ENCODE measurements at regions not wholly inside any gene's neighbourhood (a gene's known extent, or its start where the extent isn't known, plus 50 kb on each side); places are given as distances from the start of the nearest gene placed in this dataset.

- Histone ChIP-seq H3K36me3 (ENCODE audit: insufficient read depth, low read depth, low read length) (no peaks in the 10 kb centered on the region), H3K9ac (ENCODE audit: low read depth, low read length) (no peak overlapping the region), H3K4me1 (ENCODE audit: insufficient read depth, low read length) (peaks cover 2% of the 10 kb centered on the region; the same call in 1 of the 2 replicates), H3K9me3 (ENCODE audit: insufficient read depth, low read depth, low read length) (no peaks in the 10 kb centered on the region), H3K27me3 (ENCODE audit: insufficient read depth, low read length) (0 out of 2 replicates have a peak, but pooled peaks cover 5% of the 10 kb centered on the region), H3K27ac (ENCODE audit: low read length) (no peak overlapping the region), H3K4me3 (ENCODE audit: low read length) (no peak overlapping the region)
Measured at GRCh38 chr15:47400603-47401002, 316.7 kb upstream of the SEMA6D start.

GRCh38 chr15:47401427-47401826 is 315.9 kb upstream of the SEMA6D start:
- Histone ChIP-seq H3K36me3 (ENCODE audit: insufficient read depth, low read depth, low read length) (no peaks in the 10 kb centered on the region), H3K9me3 (ENCODE audit: insufficient read depth, low read depth, low read length) (no peaks in the 10 kb centered on the region), H3K4me1 (ENCODE audit: insufficient read depth, low read length) (peaks cover 8% of the 10 kb centered on the region), H3K9ac (ENCODE audit: low read depth, low read length) (no peak overlapping the region), H3K4me3 (ENCODE audit: low read length) (no peak overlapping the region), H3K27ac (ENCODE audit: low read length) (no peak overlapping the region), H3K27me3 (ENCODE audit: insufficient read depth, low read length) (0 out of 2 replicates have a peak, but pooled peaks cover 5% of the 10 kb centered on the region)

- Histone ChIP-seq H3K9me3 (ENCODE audit: insufficient read depth, low read depth, low read length) (no peaks in the 10 kb centered on the region), H3K4me1 (ENCODE audit: insufficient read depth, low read length) (peaks cover 8% of the 10 kb centered on the region), H3K27me3 (ENCODE audit: insufficient read depth, low read length) (0 out of 2 replicates have a peak, but pooled peaks cover 5% of the 10 kb centered on the region), H3K27ac (ENCODE audit: low read length) (no peak overlapping the region), H3K9ac (ENCODE audit: low read depth, low read length) (no peak overlapping the region), H3K4me3 (ENCODE audit: low read length) (no peak overlapping the region), H3K36me3 (ENCODE audit: insufficient read depth, low read depth, low read length) (no peaks in the 10 kb centered on the region)
Measured at GRCh38 chr15:47402829-47403228, 314.5 kb upstream of the SEMA6D start.

- Histone ChIP-seq H3K4me3 (ENCODE audit: low read length) (no peak overlapping the region), H3K9ac (ENCODE audit: low read depth, low read length) (no peak overlapping the region), H3K27ac (ENCODE audit: low read length) (no peak overlapping the region), H3K27me3 (ENCODE audit: insufficient read depth, low read length) (0 out of 2 replicates have a peak, but pooled peaks cover 5% of the 10 kb centered on the region), H3K9me3 (ENCODE audit: insufficient read depth, low read depth, low read length) (no peaks in the 10 kb centered on the region), H3K36me3 (ENCODE audit: insufficient read depth, low read depth, low read length) (no peaks in the 10 kb centered on the region), H3K4me1 (ENCODE audit: insufficient read depth, low read length) (peaks cover 8% of the 10 kb centered on the region)
Measured at GRCh38 chr15:47404877-47405276, 312.4 kb upstream of the SEMA6D start.

- H3K9me3 ChIP-seq (ENCODE audit: insufficient read depth, low read depth, low read length), result no peaks in the 10 kb centered on the region
- H3K27ac ChIP-seq (ENCODE audit: low read length), result no peak overlapping the region
- no peaks in the 10 kb centered on the region for H3K36me3 ChIP-seq (ENCODE audit: insufficient read depth, low read depth, low read length)
- no peak overlapping the region for H3K9ac ChIP-seq (ENCODE audit: low read depth, low read length)
- peaks cover 8% of the 10 kb centered on the region for H3K4me1 ChIP-seq (ENCODE audit: insufficient read depth, low read length)
- 0 out of 2 replicates have a peak overlapping the region, but pooled peaks have one; percentile 24 for H3K4me3 ChIP-seq (ENCODE audit: low read length)
- H3K27me3 ChIP-seq (ENCODE audit: insufficient read depth, low read length), result 0 out of 2 replicates have a peak, but pooled peaks cover 5% of the 10 kb centered on the region
Measured at GRCh38 chr15:47405365-47406162, 311.7 kb upstream of the SEMA6D start.

GRCh38 chr15:47407692-47408091 is 309.6 kb upstream of the SEMA6D start:
- 0 out of 2 replicates have a peak, but pooled peaks cover 5% of the 10 kb centered on the region for H3K27me3 ChIP-seq (ENCODE audit: insufficient read depth, low read length)
- no peaks in the 10 kb centered on the region for H3K36me3 ChIP-seq (ENCODE audit: insufficient read depth, low read depth, low read length)
- no peak overlapping the region for H3K9ac ChIP-seq (ENCODE audit: low read depth, low read length)
- peaks cover 8% of the 10 kb centered on the region for H3K4me1 ChIP-seq (ENCODE audit: insufficient read depth, low read length)
- no peak overlapping the region for H3K4me3 ChIP-seq (ENCODE audit: low read length)
- H3K9me3 ChIP-seq (ENCODE audit: insufficient read depth, low read depth, low read length), result no peaks in the 10 kb centered on the region
- no peak overlapping the region for H3K27ac ChIP-seq (ENCODE audit: low read length)

- no peak overlapping the region for H3K4me3 ChIP-seq (ENCODE audit: low read length)
- H3K27ac ChIP-seq (ENCODE audit: low read length), result no peak overlapping the region
- H3K9ac ChIP-seq (ENCODE audit: low read depth, low read length), result no peak overlapping the region
- H3K27me3 ChIP-seq (ENCODE audit: insufficient read depth, low read length), result 0 out of 2 replicates have a peak, but pooled peaks cover 5% of the 10 kb centered on the region
- H3K4me1 ChIP-seq (ENCODE audit: insufficient read depth, low read length), result peaks cover 8% of the 10 kb centered on the region
- no peaks in the 10 kb centered on the region for H3K36me3 ChIP-seq (ENCODE audit: insufficient read depth, low read depth, low read length)
- no peaks in the 10 kb centered on the region for H3K9me3 ChIP-seq (ENCODE audit: insufficient read depth, low read depth, low read length)
Measured at GRCh38 chr15:47409038-47409437, 308.3 kb upstream of the SEMA6D start.

GRCh38 chr15:47409600-47409999 is 307.7 kb upstream of the SEMA6D start:
- Histone ChIP-seq H3K27ac (ENCODE audit: low read length) (no peak overlapping the region), H3K4me1 (ENCODE audit: insufficient read depth, low read length) (peaks cover 8% of the 10 kb centered on the region), H3K9ac (ENCODE audit: low read depth, low read length) (no peak overlapping the region), H3K36me3 (ENCODE audit: insufficient read depth, low read depth, low read length) (no peaks in the 10 kb centered on the region), H3K9me3 (ENCODE audit: insufficient read depth, low read depth, low read length) (no peaks in the 10 kb centered on the region), H3K4me3 (ENCODE audit: low read length) (no peak overlapping the region), H3K27me3 (ENCODE audit: insufficient read depth, low read length) (0 out of 2 replicates have a peak, but pooled peaks cover 5% of the 10 kb centered on the region)

GRCh38 chr15:47410247-47410646 is 307.1 kb upstream of the SEMA6D start:
- no peak overlapping the region for H3K27ac ChIP-seq (ENCODE audit: low read length)
- H3K36me3 ChIP-seq (ENCODE audit: insufficient read depth, low read depth, low read length), result no peaks in the 10 kb centered on the region
- H3K27me3 ChIP-seq (ENCODE audit: insufficient read depth, low read length), result 0 out of 2 replicates have a peak, but pooled peaks cover 3% of the 10 kb centered on the region
- H3K4me3 ChIP-seq (ENCODE audit: low read length), result no peak overlapping the region
- peaks cover 8% of the 10 kb centered on the region for H3K4me1 ChIP-seq (ENCODE audit: insufficient read depth, low read length)
- H3K9ac ChIP-seq (ENCODE audit: low read depth, low read length), result no peak overlapping the region
- H3K9me3 ChIP-seq (ENCODE audit: insufficient read depth, low read depth, low read length), result no peaks in the 10 kb centered on the region

GRCh38 chr15:47411733-47412132 is 305.6 kb upstream of the SEMA6D start:
- no peak overlapping the region for H3K9ac ChIP-seq (ENCODE audit: low read depth, low read length)
- H3K9me3 ChIP-seq (ENCODE audit: insufficient read depth, low read depth, low read length), result no peaks in the 10 kb centered on the region
- H3K4me1 ChIP-seq (ENCODE audit: insufficient read depth, low read length), result no peaks in the 10 kb centered on the region; the same call in 1 of the 2 replicates
- H3K27me3 ChIP-seq (ENCODE audit: insufficient read depth, low read length), result no peaks in the 10 kb centered on the region
- H3K36me3 ChIP-seq (ENCODE audit: insufficient read depth, low read depth, low read length), result no peaks in the 10 kb centered on the region
- H3K27ac ChIP-seq (ENCODE audit: low read length), result no peak overlapping the region
- no peak overlapping the region for H3K4me3 ChIP-seq (ENCODE audit: low read length)

GRCh38 chr15:47412136-47412535 is 305.2 kb upstream of the SEMA6D start:
- no peak overlapping the region for H3K4me3 ChIP-seq (ENCODE audit: low read length)
- no peaks in the 10 kb centered on the region for H3K36me3 ChIP-seq (ENCODE audit: insufficient read depth, low read depth, low read length)
- H3K4me1 ChIP-seq (ENCODE audit: insufficient read depth, low read length), result no peaks in the 10 kb centered on the region; the same call in 1 of the 2 replicates
- no peak overlapping the region for H3K9ac ChIP-seq (ENCODE audit: low read depth, low read length)
- no peaks in the 10 kb centered on the region for H3K9me3 ChIP-seq (ENCODE audit: insufficient read depth, low read depth, low read length)
- no peak overlapping the region for H3K27ac ChIP-seq (ENCODE audit: low read length)
- H3K27me3 ChIP-seq (ENCODE audit: insufficient read depth, low read length), result no peaks in the 10 kb centered on the region

GRCh38 chr15:47412802-47413201 is 304.5 kb upstream of the SEMA6D start:
- H3K4me1 ChIP-seq (ENCODE audit: insufficient read depth, low read length), result no peaks in the 10 kb centered on the region
- H3K27ac ChIP-seq (ENCODE audit: low read length), result no peak overlapping the region
- no peaks in the 10 kb centered on the region for H3K36me3 ChIP-seq (ENCODE audit: insufficient read depth, low read depth, low read length)
- no peaks in the 10 kb centered on the region for H3K9me3 ChIP-seq (ENCODE audit: insufficient read depth, low read depth, low read length)
- H3K9ac ChIP-seq (ENCODE audit: low read depth, low read length), result no peak overlapping the region
- no peak overlapping the region for H3K4me3 ChIP-seq (ENCODE audit: low read length)
- H3K27me3 ChIP-seq (ENCODE audit: insufficient read depth, low read length), result no peaks in the 10 kb centered on the region

Data from iPS-20b (cell line).